Activated naive CD4-positive, alpha-beta T cell treated with anti-CD3 and anti-CD28 coated beads, Interleukin-2, amount 50 U/mL, for 24 hours (primary cell): ENCODE measurements at regions not wholly inside any gene's neighbourhood (a gene's known extent, or its start where the extent isn't known, plus 50 kb on each side); places are given as distances from the start of the nearest gene placed in this dataset.

Experiments used
- H3K27ac Mint-ChIP-seq: one replicate; pipeline ENCODE4 v1.8.0; 2021; ENCODE audit warnings: mild to moderate bottlenecking, mixed read lengths
- H3K27me3 Mint-ChIP-seq: one replicate; pipeline ENCODE4 v1.8.0; 2021; ENCODE audit warnings: mixed read lengths
- H3K36me3 Mint-ChIP-seq: one replicate; pipeline ENCODE4 v1.8.0; 2021; ENCODE audit warnings: mixed read lengths
- H3K4me1 Mint-ChIP-seq: one replicate; pipeline ENCODE4 v1.8.0; 2021; ENCODE audit warnings: mixed read lengths
- H3K4me3 Mint-ChIP-seq: one replicate; pipeline ENCODE4 v1.8.0; 2021; ENCODE audit warnings: mild to moderate bottlenecking, mixed read lengths
- H3K9me3 Mint-ChIP-seq: one replicate; pipeline ENCODE4 v1.8.0; 2021; ENCODE audit warnings: mixed read lengths

DNA sequence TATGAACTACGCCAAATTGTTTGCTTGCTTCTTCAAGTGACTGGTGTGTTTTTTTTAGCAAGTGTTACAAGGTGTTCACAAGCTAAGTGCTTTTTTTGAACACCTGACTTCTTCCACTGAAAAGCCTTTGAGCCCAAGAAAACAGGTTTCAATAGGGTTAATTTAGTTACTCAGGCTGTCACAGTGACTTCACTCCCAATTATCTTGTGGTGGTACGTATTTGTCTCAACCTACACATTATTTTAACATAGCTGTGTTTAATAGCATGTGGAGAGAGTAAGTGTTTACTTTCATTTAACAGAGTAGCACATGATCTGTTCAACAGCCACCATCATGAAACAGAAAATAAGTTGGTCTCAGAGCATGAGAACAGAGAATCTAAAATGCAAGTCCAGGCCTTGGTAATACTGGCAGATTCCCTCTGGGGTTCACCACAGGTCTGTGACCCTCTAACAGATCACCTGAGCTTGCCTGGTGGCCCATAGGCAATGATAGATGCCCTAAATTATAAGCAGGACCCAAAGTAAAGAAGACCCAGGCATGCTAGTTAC lies 267.7 kb upstream of the SMARCA2 start:
- peaks cover 9% of the 10 kb centered on the region for H3K27me3 Mint-ChIP-seq
- H3K4me1 Mint-ChIP-seq, result no peaks in the 10 kb centered on the region
- H3K27ac Mint-ChIP-seq, result no peak overlapping the region
- H3K4me3 Mint-ChIP-seq, result no peak overlapping the region
- H3K36me3 Mint-ChIP-seq, result peaks cover 3% of the 10 kb centered on the region
- peaks cover 6% of the 10 kb centered on the region for H3K9me3 Mint-ChIP-seq

DNA sequence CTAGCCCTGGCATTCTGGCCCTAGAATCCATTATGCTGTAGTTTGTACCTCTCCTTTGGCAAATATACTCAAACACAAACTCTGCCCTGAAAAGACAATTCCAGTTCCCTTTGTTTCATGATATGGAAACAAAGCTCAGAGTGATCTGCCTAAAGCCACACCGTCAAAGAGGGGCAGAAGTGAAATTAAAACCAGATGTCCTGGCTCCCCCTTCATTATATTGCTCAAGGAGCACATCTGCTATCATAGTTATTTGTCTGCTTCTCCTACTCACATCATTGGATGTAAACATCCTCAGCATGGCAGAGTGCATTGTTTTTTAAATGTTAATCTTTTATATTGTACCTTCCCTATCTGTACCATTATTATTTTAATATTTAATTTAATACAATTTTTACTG lies 266.7 kb upstream of the SMARCA2 start:
- no peak overlapping the region for H3K27ac Mint-ChIP-seq
- no peak overlapping the region for H3K4me3 Mint-ChIP-seq
- peaks cover 6% of the 10 kb centered on the region for H3K9me3 Mint-ChIP-seq
- H3K4me1 Mint-ChIP-seq, result no peaks in the 10 kb centered on the region
- H3K27me3 Mint-ChIP-seq, result peaks cover 9% of the 10 kb centered on the region
- H3K36me3 Mint-ChIP-seq, result peaks cover 5% of the 10 kb centered on the region

DNA sequence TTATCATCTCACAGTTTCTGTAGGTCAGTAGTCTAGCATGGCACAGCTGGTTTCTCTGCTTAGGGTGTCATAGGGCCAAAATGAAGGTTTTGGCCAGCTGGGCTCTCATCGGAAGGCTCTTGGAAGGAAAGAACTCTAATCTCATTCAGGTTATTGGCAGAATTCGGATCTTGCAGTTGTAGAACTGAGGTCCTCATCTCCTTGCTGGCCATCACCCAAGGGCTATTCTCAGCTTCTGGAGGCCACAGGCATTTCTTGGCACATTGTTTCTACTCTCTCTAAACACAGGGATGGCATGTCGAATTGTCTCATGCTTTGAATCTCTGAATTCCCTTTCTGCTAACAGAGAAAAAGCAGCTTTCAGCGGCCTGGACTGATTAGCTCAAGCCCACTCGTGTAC lies 258.0 kb upstream of the SMARCA2 start:
- Mint-ChIP-seq H3K4me3 (no peak overlapping the region), H3K27me3 (peaks cover 5% of the 10 kb centered on the region), H3K27ac (no peak overlapping the region), H3K9me3 (peaks cover 9% of the 10 kb centered on the region), H3K36me3 (peaks cover 5% of the 10 kb centered on the region), H3K4me1 (no peaks in the 10 kb centered on the region)

DNA sequence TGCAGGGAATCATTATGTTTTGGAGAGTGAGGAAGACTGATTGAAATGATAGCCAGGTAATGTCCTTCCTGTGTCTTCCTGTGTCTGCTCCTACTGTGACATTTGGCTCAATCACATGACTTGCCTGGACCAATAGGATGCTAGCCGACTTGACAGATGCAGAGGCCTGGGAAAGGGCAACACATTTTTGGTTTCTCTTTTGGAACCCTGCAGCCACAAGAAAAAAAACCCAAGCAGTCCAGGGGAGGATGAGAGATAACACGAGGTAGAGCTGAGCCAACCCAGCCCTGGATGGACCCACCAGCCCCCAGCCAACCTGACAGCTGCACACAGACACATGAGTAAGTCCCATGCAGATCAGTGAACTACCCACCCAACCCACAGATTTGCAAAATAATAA lies 256.1 kb upstream of the SMARCA2 start:
- Mint-ChIP-seq H3K4me1 (no peaks in the 10 kb centered on the region), H3K27me3 (peaks cover 8% of the 10 kb centered on the region), H3K4me3 (no peak overlapping the region), H3K27ac (no peak overlapping the region), H3K36me3 (no peaks in the 10 kb centered on the region), H3K9me3 (peaks cover 9% of the 10 kb centered on the region)

- Mint-ChIP-seq H3K27me3 (peaks cover 8% of the 10 kb centered on the region), H3K36me3 (no peaks in the 10 kb centered on the region), H3K9me3 (peaks cover 9% of the 10 kb centered on the region), H3K4me1 (no peaks in the 10 kb centered on the region), H3K4me3 (no peak overlapping the region), H3K27ac (no peak overlapping the region)
Observed at GRCh38 chr9:1759771-1760300, 255.3 kb upstream of the SMARCA2 start.

- Mint-ChIP-seq H3K9me3 (peaks cover 9% of the 10 kb centered on the region), H3K27ac (no peak overlapping the region), H3K27me3 (peaks cover 4% of the 10 kb centered on the region), H3K4me3 (no peak overlapping the region), H3K4me1 (no peaks in the 10 kb centered on the region), H3K36me3 (no peaks in the 10 kb centered on the region)
Observed at GRCh38 chr9:1761807-1762206, 253.3 kb upstream of the SMARCA2 start.

DNA sequence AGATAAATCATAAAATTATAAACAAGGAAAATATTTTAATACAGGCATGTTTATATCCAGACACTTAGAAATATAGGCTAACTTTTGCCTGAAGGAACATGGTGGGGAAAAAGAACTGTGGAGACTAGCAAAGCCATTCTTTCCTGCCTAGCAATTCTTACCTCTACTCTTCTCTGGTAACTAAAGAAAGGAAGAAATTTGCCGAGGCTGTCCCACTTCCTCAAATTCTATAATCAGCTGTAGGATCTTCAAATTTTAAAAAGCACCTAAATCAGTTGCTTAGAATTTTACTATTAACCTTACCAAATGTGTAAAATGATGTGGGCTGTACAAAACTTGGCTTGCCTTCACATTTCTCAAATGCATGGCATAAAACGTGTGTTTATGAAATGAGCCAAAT lies 249.1 kb upstream of the SMARCA2 start:
- no peaks in the 10 kb centered on the region for H3K4me1 Mint-ChIP-seq
- H3K36me3 Mint-ChIP-seq, result no peaks in the 10 kb centered on the region
- no peak overlapping the region for H3K27ac Mint-ChIP-seq
- no peak overlapping the region for H3K4me3 Mint-ChIP-seq
- peaks cover 2% of the 10 kb centered on the region for H3K9me3 Mint-ChIP-seq
- peaks cover 19% of the 10 kb centered on the region for H3K27me3 Mint-ChIP-seq

DNA sequence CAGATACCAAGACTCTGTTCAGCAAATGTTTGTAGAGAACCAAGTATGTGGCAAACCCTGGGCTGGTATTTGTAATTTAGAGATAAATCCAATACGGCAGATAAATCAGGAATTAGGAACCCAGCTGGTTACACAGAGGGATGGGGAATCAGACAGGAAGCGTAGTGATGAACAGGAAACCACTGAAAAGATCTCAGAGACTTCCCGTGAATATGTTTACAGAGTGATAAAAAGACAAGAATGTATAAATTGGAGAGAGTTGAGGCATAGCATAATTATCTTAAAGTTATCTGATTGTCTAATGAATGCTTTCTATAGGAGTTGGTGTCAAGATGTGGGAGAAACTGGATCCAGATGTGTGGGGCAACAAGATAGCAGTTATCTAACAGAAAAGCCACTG lies 246.6 kb upstream of the SMARCA2 start:
- Mint-ChIP-seq H3K27ac (no peak overlapping the region), H3K36me3 (no peaks in the 10 kb centered on the region), H3K9me3 (peaks cover 4% of the 10 kb centered on the region), H3K4me3 (no peak overlapping the region), H3K27me3 (peaks cover 20% of the 10 kb centered on the region), H3K4me1 (no peaks in the 10 kb centered on the region)

DNA sequence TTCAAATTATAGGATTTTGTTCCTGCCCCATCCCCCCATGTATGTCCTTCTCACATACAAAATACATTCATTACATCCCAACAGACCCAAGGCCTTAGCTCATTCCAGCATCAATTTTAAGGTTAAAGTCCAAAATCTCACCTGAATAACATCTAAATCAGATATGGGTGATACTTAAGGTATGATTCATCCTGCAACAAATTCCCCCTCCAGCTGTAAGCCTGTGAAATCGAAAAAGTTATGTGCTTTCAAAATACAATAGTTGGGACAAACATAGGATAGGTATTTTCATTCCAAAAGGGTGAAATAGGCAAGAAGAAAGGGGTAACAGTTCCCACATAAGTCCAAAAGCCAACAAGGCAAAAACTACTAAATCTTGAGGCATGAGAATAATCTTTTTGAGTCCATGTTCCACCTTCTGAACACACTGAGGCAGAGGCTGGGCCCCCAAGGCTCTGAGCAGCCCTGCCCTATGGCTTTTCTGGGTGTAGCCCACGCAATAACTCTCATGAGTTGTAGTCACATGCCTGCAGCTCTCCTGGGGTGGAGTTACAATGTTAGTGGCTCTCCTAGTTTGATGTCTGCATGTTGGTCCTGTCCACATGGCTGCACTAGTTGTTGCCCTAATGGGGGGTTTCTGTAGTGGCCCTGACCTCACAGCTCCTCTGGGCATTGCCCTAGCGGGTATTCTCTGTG lies 243.9 kb upstream of the SMARCA2 start:
- Mint-ChIP-seq H3K36me3 (no peaks in the 10 kb centered on the region), H3K27me3 (peaks cover 20% of the 10 kb centered on the region), H3K27ac (no peak overlapping the region), H3K4me3 (no peak overlapping the region), H3K9me3 (peaks cover 4% of the 10 kb centered on the region), H3K4me1 (no peaks in the 10 kb centered on the region)

GRCh38 chr9:1775230-1775629 lies 239.9 kb upstream of the SMARCA2 start:
- Mint-ChIP-seq H3K27me3 (peaks cover 5% of the 10 kb centered on the region), H3K4me3 (no peak overlapping the region), H3K36me3 (no peaks in the 10 kb centered on the region), H3K9me3 (peaks cover 4% of the 10 kb centered on the region), H3K27ac (no peak overlapping the region), H3K4me1 (no peaks in the 10 kb centered on the region)

GRCh38 chr9:1776668-1777067 lies 238.5 kb upstream of the SMARCA2 start:
- Mint-ChIP-seq H3K27ac (no peak overlapping the region), H3K4me1 (no peaks in the 10 kb centered on the region), H3K36me3 (no peaks in the 10 kb centered on the region), H3K4me3 (no peak overlapping the region), H3K9me3 (peaks cover 5% of the 10 kb centered on the region), H3K27me3 (peaks cover 4% of the 10 kb centered on the region)

GRCh38 chr9:1791191-1791590 lies 224.0 kb upstream of the SMARCA2 start:
- H3K4me3 Mint-ChIP-seq, result no peak overlapping the region
- H3K27ac Mint-ChIP-seq, result no peak overlapping the region
- peaks cover 2% of the 10 kb centered on the region for H3K36me3 Mint-ChIP-seq
- peaks cover 9% of the 10 kb centered on the region for H3K27me3 Mint-ChIP-seq
- H3K9me3 Mint-ChIP-seq, result no peaks in the 10 kb centered on the region
- H3K4me1 Mint-ChIP-seq, result no peaks in the 10 kb centered on the region

- H3K4me3 Mint-ChIP-seq, result no peak overlapping the region
- H3K9me3 Mint-ChIP-seq, result no peaks in the 10 kb centered on the region
- H3K4me1 Mint-ChIP-seq, result no peaks in the 10 kb centered on the region
- H3K27me3 Mint-ChIP-seq, result peaks cover 2% of the 10 kb centered on the region
- H3K36me3 Mint-ChIP-seq, result no peaks in the 10 kb centered on the region
- H3K27ac Mint-ChIP-seq, result no peak overlapping the region
Observed at GRCh38 chr9:1794547-1795270, 220.4 kb upstream of the SMARCA2 start.

DNA sequence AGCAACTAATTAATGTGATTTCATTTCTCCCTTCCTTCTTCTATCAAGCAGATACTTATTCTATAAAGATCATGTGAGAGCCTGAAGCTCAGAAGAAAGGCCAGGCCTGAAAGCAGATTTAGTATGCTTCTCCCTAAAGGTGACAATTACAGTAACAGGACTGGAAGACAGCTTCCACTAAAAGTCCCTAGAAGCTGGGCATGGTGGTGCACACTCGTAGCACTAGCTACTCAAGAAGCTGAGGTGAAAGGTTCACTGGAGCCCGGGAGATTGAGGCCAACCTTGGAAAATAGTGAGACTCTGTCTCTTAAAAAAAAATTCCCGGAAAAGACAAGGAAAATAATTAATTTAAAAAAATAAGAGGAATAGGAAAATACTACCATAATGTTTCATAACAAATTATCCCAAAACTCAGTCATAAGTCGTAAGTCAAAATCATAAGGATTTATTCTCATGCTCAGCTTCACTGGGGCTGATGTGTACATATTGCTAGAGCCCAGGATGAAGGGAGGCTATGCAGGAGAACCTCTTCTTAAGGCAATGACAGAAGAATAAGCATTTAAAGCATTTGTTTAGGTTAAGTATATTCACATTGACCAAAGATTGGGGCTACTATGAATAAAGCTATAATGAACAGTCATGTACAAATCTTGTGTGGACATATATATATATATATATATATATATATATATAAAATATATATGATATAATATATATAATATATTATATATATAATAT lies 210.8 kb upstream of the SMARCA2 start:
- Mint-ChIP-seq H3K4me3 (no peak overlapping the region), H3K27me3 (peaks cover 1% of the 10 kb centered on the region), H3K4me1 (no peaks in the 10 kb centered on the region), H3K9me3 (peaks cover 6% of the 10 kb centered on the region), H3K36me3 (no peaks in the 10 kb centered on the region), H3K27ac (no peak overlapping the region)

GRCh38 chr9:1829719-1830118 lies 185.4 kb upstream of the SMARCA2 start:
- Mint-ChIP-seq H3K36me3 (no peaks in the 10 kb centered on the region), H3K9me3 (no peaks in the 10 kb centered on the region), H3K4me3 (no peak overlapping the region), H3K27ac (no peak overlapping the region), H3K27me3 (peaks cover 13% of the 10 kb centered on the region), H3K4me1 (peaks cover 3% of the 10 kb centered on the region)

DNA sequence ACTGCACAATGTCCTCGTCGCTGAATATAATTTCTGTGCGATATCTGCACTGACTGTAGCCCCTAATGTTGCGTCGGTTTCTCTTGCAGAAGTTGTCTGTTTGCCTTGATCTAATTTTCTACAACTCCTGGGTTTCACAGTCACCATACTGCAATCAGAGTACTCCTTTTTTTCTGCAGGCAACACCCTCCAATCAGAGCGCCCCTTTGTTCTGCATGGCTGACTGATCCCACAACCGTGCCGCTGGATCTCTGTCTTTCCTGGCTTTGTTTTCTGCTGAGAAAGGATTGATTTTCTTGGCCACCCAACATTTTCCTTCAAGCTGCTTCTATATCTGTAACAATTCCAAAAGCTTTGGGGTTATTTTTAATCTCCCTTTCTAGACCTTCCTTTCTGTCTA lies 182.2 kb upstream of the SMARCA2 start:
- Mint-ChIP-seq H3K4me3 (no peak overlapping the region), H3K4me1 (peaks cover 3% of the 10 kb centered on the region), H3K9me3 (no peaks in the 10 kb centered on the region), H3K27ac (no peak overlapping the region), H3K27me3 (peaks cover 7% of the 10 kb centered on the region), H3K36me3 (no peaks in the 10 kb centered on the region)
